OCI-LY1 (cell line): ENCODE measurements at regions not wholly inside any gene's neighbourhood (a gene's known extent, or its start where the extent isn't known, plus 50 kb on each side); places are given as distances from the start of the nearest gene placed in this dataset.

Experiments used
- EZH2 ChIP-seq: fragments of 200-600 bp; sonication (generic), shearing (Covaris generic); IDR thresholded peaks from 2 replicates; pipeline ENCODE4 v1.8.0; 2017; ENCODE audit warnings: borderline replicate concordance, mixed run types, mild to moderate bottlenecking, antibody characterized with exemption, low read length, moderate library complexity, mixed read lengths
- TF ChIP-seq, protein P1 (sequence below): fragments of 200-600 bp; sonication (generic), shearing (Covaris generic); IDR thresholded peaks from 2 replicates; pipeline ENCODE4 v1.5.1; 2017; ENCODE audit warnings: mild to moderate bottlenecking, antibody characterized with exemption, low read length, moderate library complexity, mixed read lengths

DNA sequence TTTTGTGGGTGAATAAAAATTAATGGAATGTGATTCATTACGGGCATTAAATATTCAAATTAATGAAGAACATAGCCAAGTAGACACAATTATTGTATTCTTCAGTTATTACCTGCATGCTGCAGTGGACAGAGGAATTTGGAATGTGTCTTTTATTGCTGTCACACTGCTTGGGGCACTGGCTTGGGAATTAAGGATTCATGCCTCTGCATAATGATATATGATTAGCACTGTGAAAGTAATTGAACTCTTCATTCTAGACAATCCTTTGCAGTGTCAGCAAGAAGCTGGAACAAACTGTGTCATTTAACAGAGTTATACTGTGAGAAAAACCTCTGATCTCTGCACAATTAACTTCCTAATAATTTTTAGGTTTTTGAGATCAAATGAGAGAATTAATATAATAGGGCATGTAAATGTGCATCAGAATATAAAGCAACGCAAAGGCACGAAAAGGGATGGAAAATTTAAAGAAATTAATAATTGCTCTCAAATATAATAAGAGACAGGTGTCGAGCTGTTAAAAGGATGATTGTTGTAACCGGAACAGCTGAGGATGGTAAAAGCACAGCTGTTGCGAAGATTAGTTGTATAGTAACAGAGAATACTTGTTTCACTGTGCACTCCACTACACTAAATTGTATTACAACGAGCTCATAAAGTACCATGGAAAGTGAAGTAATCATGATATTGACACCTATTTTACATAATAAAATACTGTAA lies 235.1 kb upstream of the MIR17HG start:
- TF ChIP-seq, protein P1, sequence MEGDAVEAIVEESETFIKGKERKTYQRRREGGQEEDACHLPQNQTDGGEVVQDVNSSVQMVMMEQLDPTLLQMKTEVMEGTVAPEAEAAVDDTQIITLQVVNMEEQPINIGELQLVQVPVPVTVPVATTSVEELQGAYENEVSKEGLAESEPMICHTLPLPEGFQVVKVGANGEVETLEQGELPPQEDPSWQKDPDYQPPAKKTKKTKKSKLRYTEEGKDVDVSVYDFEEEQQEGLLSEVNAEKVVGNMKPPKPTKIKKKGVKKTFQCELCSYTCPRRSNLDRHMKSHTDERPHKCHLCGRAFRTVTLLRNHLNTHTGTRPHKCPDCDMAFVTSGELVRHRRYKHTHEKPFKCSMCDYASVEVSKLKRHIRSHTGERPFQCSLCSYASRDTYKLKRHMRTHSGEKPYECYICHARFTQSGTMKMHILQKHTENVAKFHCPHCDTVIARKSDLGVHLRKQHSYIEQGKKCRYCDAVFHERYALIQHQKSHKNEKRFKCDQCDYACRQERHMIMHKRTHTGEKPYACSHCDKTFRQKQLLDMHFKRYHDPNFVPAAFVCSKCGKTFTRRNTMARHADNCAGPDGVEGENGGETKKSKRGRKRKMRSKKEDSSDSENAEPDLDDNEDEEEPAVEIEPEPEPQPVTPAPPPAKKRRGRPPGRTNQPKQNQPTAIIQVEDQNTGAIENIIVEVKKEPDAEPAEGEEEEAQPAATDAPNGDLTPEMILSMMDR = no peak
- TF ChIP-seq EZH2 = no peak
